K562 (cell line): ENCODE measurements at regions not wholly inside any gene's neighbourhood (a gene's known extent, or its start where the extent isn't known, plus 50 kb on each side); places are given as distances from the start of the nearest gene placed in this dataset.

Experiments
- ARHGAP35 ChIP-seq: fragments of 450-650 bp; IDR thresholded peaks from 2 replicates; pipeline ENCODE4 v1.6.1; 2018; ENCODE audit not compliant: partially characterized antibody
- ATF1 ChIP-seq, 2 experiments: fragments of 450-650 bp in 1 of 2; IDR thresholded peaks; 2 replicates each; pipeline ENCODE4 v1.6.1; 2016; ENCODE audit warnings: missing compliant biosample characterization in 1 of 2, missing genetic modification characterization in 1 of 2
- BMI1 ChIP-seq: fragments of 150-350 bp; IDR thresholded peaks from 2 replicates; pipeline ENCODE4 v1.6.1; 2014; ENCODE audit warnings: low read length
- CHAMP1 ChIP-seq: fragments of 450-650 bp; IDR thresholded peaks from 2 replicates; pipeline ENCODE4 v1.6.1; 2016; ENCODE audit warnings: mild to moderate bottlenecking
- GABPB2 ChIP-seq: fragments of 250-450 bp; sonication (Bioruptor Pico); conservative IDR thresholded peaks from 2 replicates; pipeline ENCODE4 v1.5.1; 2021; ENCODE audit warnings: mild to moderate bottlenecking
- NR1H2 ChIP-seq: sonication (generic); formaldehyde crosslinking; IDR thresholded peaks from 2 replicates; pipeline ENCODE4 v1.4.0; 2020; ENCODE audit warnings: mild to moderate bottlenecking, missing genetic modification reagents
- PTTG1 ChIP-seq: fragments of 450-650 bp; IDR thresholded peaks from 2 replicates; pipeline ENCODE4 v1.6.1; 2016; ENCODE audit warnings: low read depth, mild to moderate bottlenecking, missing genetic modification characterization, missing compliant biosample characterization
- RBM14 ChIP-seq: fragments of 200-400 bp; formaldehyde crosslinking; IDR thresholded peaks from 2 replicates; pipeline ENCODE4 v1.6.1; 2018; ENCODE audit warnings: low read depth, mild to moderate bottlenecking, low read length, moderate library complexity, borderline replicate concordance; ENCODE audit not compliant: insufficient read depth
- SMARCE1 ChIP-seq: fragments of 450-650 bp; IDR thresholded peaks from 2 replicates; pipeline ENCODE4 v1.7.1; 2016; ENCODE audit warnings: mild to moderate bottlenecking
- STAG1 ChIP-seq: sonication (generic); formaldehyde crosslinking; IDR thresholded peaks from 2 replicates; pipeline ENCODE4 v1.5.0; 2020; ENCODE audit warnings: missing genetic modification reagents, borderline replicate concordance
- TF ChIP-seq, protein P1 (sequence below), 2 experiments: fragments of 450-650 bp; IDR thresholded peaks; 2 replicates each; pipeline ENCODE4 v1.6.1; 2018; ENCODE audit warnings: mild to moderate bottlenecking in 2 of 2, low read depth in 1 of 2; ENCODE audit not compliant: partially characterized antibody in 2 of 2

DNA sequence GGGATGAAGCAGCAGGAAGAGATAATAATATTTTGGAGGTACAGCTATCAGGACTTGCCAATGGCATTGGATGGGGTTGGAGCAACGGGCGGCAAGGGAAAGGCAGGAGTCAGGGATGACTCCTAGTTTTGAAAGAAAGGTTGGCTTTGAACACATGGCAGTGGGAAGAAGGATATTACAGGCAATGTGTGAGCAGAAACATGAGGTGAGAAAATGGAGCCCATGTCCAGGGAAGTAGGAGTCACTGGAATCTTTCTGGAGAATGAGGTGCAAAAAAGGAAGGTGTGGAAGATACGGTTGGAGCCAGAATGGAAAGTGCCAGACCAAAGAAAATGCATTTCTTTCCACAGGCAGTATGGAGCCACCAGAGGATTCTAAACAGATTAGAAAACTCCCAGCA is 288.5 kb upstream of the KAZN start (continued):
- TF ChIP-seq, protein P1, sequence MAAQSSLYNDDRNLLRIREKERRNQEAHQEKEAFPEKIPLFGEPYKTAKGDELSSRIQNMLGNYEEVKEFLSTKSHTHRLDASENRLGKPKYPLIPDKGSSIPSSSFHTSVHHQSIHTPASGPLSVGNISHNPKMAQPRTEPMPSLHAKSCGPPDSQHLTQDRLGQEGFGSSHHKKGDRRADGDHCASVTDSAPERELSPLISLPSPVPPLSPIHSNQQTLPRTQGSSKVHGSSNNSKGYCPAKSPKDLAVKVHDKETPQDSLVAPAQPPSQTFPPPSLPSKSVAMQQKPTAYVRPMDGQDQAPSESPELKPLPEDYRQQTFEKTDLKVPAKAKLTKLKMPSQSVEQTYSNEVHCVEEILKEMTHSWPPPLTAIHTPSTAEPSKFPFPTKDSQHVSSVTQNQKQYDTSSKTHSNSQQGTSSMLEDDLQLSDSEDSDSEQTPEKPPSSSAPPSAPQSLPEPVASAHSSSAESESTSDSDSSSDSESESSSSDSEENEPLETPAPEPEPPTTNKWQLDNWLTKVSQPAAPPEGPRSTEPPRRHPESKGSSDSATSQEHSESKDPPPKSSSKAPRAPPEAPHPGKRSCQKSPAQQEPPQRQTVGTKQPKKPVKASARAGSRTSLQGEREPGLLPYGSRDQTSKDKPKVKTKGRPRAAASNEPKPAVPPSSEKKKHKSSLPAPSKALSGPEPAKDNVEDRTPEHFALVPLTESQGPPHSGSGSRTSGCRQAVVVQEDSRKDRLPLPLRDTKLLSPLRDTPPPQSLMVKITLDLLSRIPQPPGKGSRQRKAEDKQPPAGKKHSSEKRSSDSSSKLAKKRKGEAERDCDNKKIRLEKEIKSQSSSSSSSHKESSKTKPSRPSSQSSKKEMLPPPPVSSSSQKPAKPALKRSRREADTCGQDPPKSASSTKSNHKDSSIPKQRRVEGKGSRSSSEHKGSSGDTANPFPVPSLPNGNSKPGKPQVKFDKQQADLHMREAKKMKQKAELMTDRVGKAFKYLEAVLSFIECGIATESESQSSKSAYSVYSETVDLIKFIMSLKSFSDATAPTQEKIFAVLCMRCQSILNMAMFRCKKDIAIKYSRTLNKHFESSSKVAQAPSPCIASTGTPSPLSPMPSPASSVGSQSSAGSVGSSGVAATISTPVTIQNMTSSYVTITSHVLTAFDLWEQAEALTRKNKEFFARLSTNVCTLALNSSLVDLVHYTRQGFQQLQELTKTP (IDR thresholded peaks at IDR 0.05; ENCODE audit: low read depth in 1 of 2, partially characterized antibody in 2 of 2) = no peak
- TF ChIP-seq GABPB2 (CRISPR knock-in tag) = no peak
- no peak for TF ChIP-seq BMI1
- TF ChIP-seq NR1H2 (CRISPR knock-in tag) = no peak
- TF ChIP-seq PTTG1 (tag) = no peak
- TF ChIP-seq STAG1 = no peak
- TF ChIP-seq ATF1 (CRISPR knock-in tag; IDR thresholded peaks at IDR 0.05) = no peak
- TF ChIP-seq ATF1 (tag; IDR thresholded peaks at IDR 0.05) = no peak
- no peak for TF ChIP-seq CHAMP1
- no peak for TF ChIP-seq SMARCE1
- TF ChIP-seq ARHGAP35 = no peak
- no peak for TF ChIP-seq RBM14
